ENCODE measurements at regions not wholly inside any gene's neighbourhood (a gene's known extent, or its start where the extent isn't known, plus 50 kb on each side); places are given as distances from the start of the nearest gene placed in this dataset.

- POLR2A ChIA-PET, result no interaction called here
- no peak for DNase-seq (ENCODE audit: extremely low spot score)
- TF ChIP-seq ZNF384 (IDR thresholded peaks at IDR 0.05) (no peak), SUZ12 (IDR thresholded peaks at IDR 0.05) (no peak), L3MBTL2 (conservative IDR thresholded peaks at IDR 0.05) (no peak), FOXM1 (IDR thresholded peaks at IDR 0.05; ENCODE audit: borderline replicate concordance) (no peak), ELF4 (IDR thresholded peaks at IDR 0.05) (no peak), NFRKB (IDR thresholded peaks at IDR 0.05) (no peak), FOXK2 (IDR thresholded peaks at IDR 0.05) (no peak), TARDBP (IDR thresholded peaks at IDR 0.05) (no peak), CTBP1 (IDR thresholded peaks at IDR 0.05; ENCODE audit: borderline replicate concordance) (no peak), HDGF (IDR thresholded peaks at IDR 0.05; ENCODE audit: borderline replicate concordance) (no peak), LEF1 (IDR thresholded peaks at IDR 0.05; ENCODE audit: borderline replicate concordance) (no peak), SP1 (IDR thresholded peaks at IDR 0.05) (no peak), FOXA1 (IDR thresholded peaks at IDR 0.05) (no peak), BHLHE40 (IDR thresholded peaks at IDR 0.05; ENCODE audit: borderline replicate concordance) (no peak), PKNOX1 (IDR thresholded peaks at IDR 0.05) (no peak), ARNT (IDR thresholded peaks at IDR 0.05) (no peak)
These were observed 334.3 kb upstream of the OR4E1 start for GRCh38 chr14:22007784-22008412.

GRCh38 chr14:22007363-22007762 lies 333.7 kb upstream of the OR4E1 start:
- no peak for TF ChIP-seq ARNT (IDR thresholded peaks at IDR 0.05)
- TF ChIP-seq HDGF (IDR thresholded peaks at IDR 0.05; ENCODE audit: borderline replicate concordance), result no peak
- no peak for TF ChIP-seq NFRKB (IDR thresholded peaks at IDR 0.05)
- CTCF ChIA-PET, result no interaction called here
- POLR2A ChIA-PET, result no interaction called here

More at GRCh38 chr14:22007784-22008412, 334.3 kb upstream of the OR4E1 start:
- CTCF ChIA-PET, result no interaction called here

GRCh38 chr14:22003461-22003860 lies 329.8 kb upstream of the OR4E1 start:
- ChIA-PET CTCF (interaction anchor here (0.6 to 1.6 kb wide), 5 partner anchors 11 to 1441 kb away, joined by 3 to 6 read pairs (median 4); no protein-coding TSS in a partner anchor), POLR2A (no interaction called here)
- DNase-seq (ENCODE audit: extremely low spot score), result no peak
- TF ChIP-seq ARNT (IDR thresholded peaks at IDR 0.05) (no peak), SP1 (IDR thresholded peaks at IDR 0.05) (no peak), TARDBP (IDR thresholded peaks at IDR 0.05) (no peak), LEF1 (IDR thresholded peaks at IDR 0.05; ENCODE audit: borderline replicate concordance) (no peak), CTBP1 (IDR thresholded peaks at IDR 0.05; ENCODE audit: borderline replicate concordance) (no peak), FOXM1 (IDR thresholded peaks at IDR 0.05; ENCODE audit: borderline replicate concordance) (no peak), L3MBTL2 (conservative IDR thresholded peaks at IDR 0.05) (no peak), HDGF (IDR thresholded peaks at IDR 0.05; ENCODE audit: borderline replicate concordance) (no peak), FOXA1 (IDR thresholded peaks at IDR 0.05) (no peak), ELF4 (IDR thresholded peaks at IDR 0.05) (no peak), FOXK2 (IDR thresholded peaks at IDR 0.05) (no peak), PKNOX1 (IDR thresholded peaks at IDR 0.05) (no peak), NFRKB (IDR thresholded peaks at IDR 0.05) (no peak), BHLHE40 (IDR thresholded peaks at IDR 0.05; ENCODE audit: borderline replicate concordance) (no peak), ZNF384 (IDR thresholded peaks at IDR 0.05) (no peak), SUZ12 (IDR thresholded peaks at IDR 0.05) (no peak)

More at GRCh38 chr14:22007363-22007762, 333.7 kb upstream of the OR4E1 start:
- no peak for DNase-seq (ENCODE audit: extremely low spot score)

- TF ChIP-seq L3MBTL2 (conservative IDR thresholded peaks at IDR 0.05), result no peak
- no peak for TF ChIP-seq HDGF (IDR thresholded peaks at IDR 0.05; ENCODE audit: borderline replicate concordance)
- TF ChIP-seq FOXA1 (IDR thresholded peaks at IDR 0.05), result no peak
- no peak for TF ChIP-seq BHLHE40 (IDR thresholded peaks at IDR 0.05; ENCODE audit: borderline replicate concordance)
- TF ChIP-seq ZNF384 (IDR thresholded peaks at IDR 0.05), result no peak
- no peak for TF ChIP-seq SP1 (IDR thresholded peaks at IDR 0.05)
- CTCF ChIA-PET, result interaction anchor here (0.6 to 1.6 kb wide), 6 partner anchors 10 to 65 kb away, joined by 3 to 6 read pairs (median 4); no protein-coding TSS in a partner anchor
- POLR2A ChIA-PET, result no interaction called here
- DNase-seq (ENCODE audit: extremely low spot score), result peak; percentile 32
These were observed 329.3 kb upstream of the OR4E1 start for GRCh38 chr14:22002860-22003284.

GRCh38 chr14:21999402-21999801 lies 325.8 kb upstream of the OR4E1 start:
- ChIA-PET POLR2A (interaction anchor here (0.7 kb wide), 1 partner anchor 48 kb away, joined by 4 read pairs; no protein-coding TSS in a partner anchor), CTCF (interaction anchor here (1.5 to 2.0 kb wide), 2 partner anchors 9 to 21 kb away, joined by 9 to 10 read pairs; no protein-coding TSS in a partner anchor)
- TF ChIP-seq BHLHE40 (IDR thresholded peaks at IDR 0.05; ENCODE audit: borderline replicate concordance) (no peak), SP1 (IDR thresholded peaks at IDR 0.05) (no peak), ELF4 (IDR thresholded peaks at IDR 0.05) (no peak), CTBP1 (IDR thresholded peaks at IDR 0.05; ENCODE audit: borderline replicate concordance) (no peak), FOXA1 (IDR thresholded peaks at IDR 0.05) (no peak), HDGF (IDR thresholded peaks at IDR 0.05; ENCODE audit: borderline replicate concordance) (no peak), SUZ12 (IDR thresholded peaks at IDR 0.05) (no peak), ZNF384 (IDR thresholded peaks at IDR 0.05) (no peak), FOXK2 (IDR thresholded peaks at IDR 0.05) (no peak), NFRKB (IDR thresholded peaks at IDR 0.05) (no peak), L3MBTL2 (conservative IDR thresholded peaks at IDR 0.05) (no peak), FOXM1 (IDR thresholded peaks at IDR 0.05; ENCODE audit: borderline replicate concordance) (no peak), PKNOX1 (IDR thresholded peaks at IDR 0.05) (no peak), LEF1 (IDR thresholded peaks at IDR 0.05; ENCODE audit: borderline replicate concordance) (no peak)
- DNase-seq (ENCODE audit: extremely low spot score), result no peak

- peak; percentile 28 for DNase-seq (ENCODE audit: extremely low spot score)
- CTCF ChIA-PET, result interaction anchor here (0.6 to 2.4 kb wide), 8 partner anchors 9 to 593 kb away, joined by 3 to 13 read pairs (median 5); no protein-coding TSS in a partner anchor
- TF ChIP-seq SP1 (IDR thresholded peaks at IDR 0.05) (no peak), ZNF384 (IDR thresholded peaks at IDR 0.05) (no peak), FOXM1 (IDR thresholded peaks at IDR 0.05; ENCODE audit: borderline replicate concordance) (no peak), TARDBP (IDR thresholded peaks at IDR 0.05) (no peak), BHLHE40 (IDR thresholded peaks at IDR 0.05; ENCODE audit: borderline replicate concordance) (no peak), ARNT (IDR thresholded peaks at IDR 0.05) (no peak), LEF1 (IDR thresholded peaks at IDR 0.05; ENCODE audit: borderline replicate concordance) (no peak), HDGF (IDR thresholded peaks at IDR 0.05; ENCODE audit: borderline replicate concordance) (no peak), L3MBTL2 (conservative IDR thresholded peaks at IDR 0.05) (no peak), PKNOX1 (IDR thresholded peaks at IDR 0.05) (no peak), FOXK2 (IDR thresholded peaks at IDR 0.05) (no peak), SUZ12 (IDR thresholded peaks at IDR 0.05) (no peak), ELF4 (IDR thresholded peaks at IDR 0.05) (no peak), FOXA1 (IDR thresholded peaks at IDR 0.05) (no peak), NFRKB (IDR thresholded peaks at IDR 0.05) (no peak), CTBP1 (IDR thresholded peaks at IDR 0.05; ENCODE audit: borderline replicate concordance) (no peak)
- POLR2A ChIA-PET, result interaction anchor here (1.0 kb wide), 1 partner anchor 9 kb away, joined by 3 read pairs; no protein-coding TSS in a partner anchor
These were observed 323.7 kb upstream of the OR4E1 start for GRCh38 chr14:21997300-21997699.

Measured in HEK293T (cell line).